ENCODE measurements at regions not wholly inside any gene's neighbourhood (a gene's known extent, or its start where the extent isn't known, plus 50 kb on each side); places are given as distances from the start of the nearest gene placed in this dataset.

DNA sequence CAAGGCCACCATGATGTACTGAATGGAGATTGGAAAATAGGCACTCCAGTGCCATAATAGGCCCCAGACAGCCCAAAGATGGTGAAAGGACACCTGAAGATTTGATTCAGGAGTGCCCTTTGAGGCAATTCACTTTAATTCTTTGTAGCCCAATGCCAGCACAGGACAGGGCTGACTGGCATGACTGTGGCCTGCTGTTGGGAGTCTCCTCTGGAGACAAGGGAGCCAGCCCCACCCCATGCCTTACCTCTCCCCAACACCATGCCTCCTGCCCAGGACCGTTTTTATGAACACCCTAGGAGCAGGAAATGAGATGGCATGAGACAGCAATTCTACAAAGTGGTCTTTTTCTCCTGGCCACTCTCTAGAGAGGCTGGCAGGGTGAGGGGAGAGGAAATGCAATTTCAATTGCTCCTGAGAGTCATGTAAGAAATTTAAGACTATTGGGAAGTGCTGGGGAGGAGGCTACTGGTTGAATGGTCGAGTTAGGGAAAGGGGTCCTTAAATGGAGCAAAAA, 94.2 kb upstream of the MAMLD1 start:
- Histone ChIP-seq H3K9me2 (no peaks in the 10 kb centered on the region), H3K4me3 (ENCODE audit: low read depth in 2 of 2, low read length in 1 of 2) (no peak overlapping the region), H4K20me1 (ENCODE audit: insufficient read depth) (no peaks in the 10 kb centered on the region), H2AFZ (ENCODE audit: low read depth) (no peak overlapping the region), H3K4me2 (no peak overlapping the region), H3K27me3 (ENCODE audit: insufficient read depth) (no peaks in the 10 kb centered on the region), H3K9ac (no peak overlapping the region), H3K4me1 (ENCODE audit: control insufficient read depth in 1 of 2, insufficient read depth in 2 of 2, low read depth in 1 of 2, low read length in 1 of 2) (peaks cover 0 to 19% of the 10 kb centered on the region in 2 experiments; a peak in 1 of 4 replicates), H3K9me3 (no peaks in the 10 kb centered on the region), H3F3A (replicated peaks; ENCODE audit: insufficient read depth) (no peaks in the 10 kb centered on the region), H3K79me2 (ENCODE audit: insufficient read depth) (no peaks in the 10 kb centered on the region), H3K36me3 (replicated peaks in 1 of 2; ENCODE audit: control insufficient read depth in 1 of 2, insufficient read depth in 2 of 2, low read length in 1 of 2) (no peaks in the 10 kb centered on the region), H3K27ac (ENCODE audit: low read depth in 2 of 2, low read length in 1 of 2) (peak overlapping the region in 1 of 2 experiments; percentile 77; a peak in 2 of 4 replicates)
- 19% methylated on average over 2 of the region's 2 CpGs for WGBS (ENCODE audit: low lambda C conversion rate)
- POLR2A ChIA-PET: no interaction called here
- TF ChIP-seq RAD21 (IDR thresholded peaks at IDR 0.05; ENCODE audit: low read length): no peak
- no peak for TF ChIP-seq SMC3 (IDR thresholded peaks at IDR 0.05; ENCODE audit: low read depth, low read length)
- TF ChIP-seq ZBTB33 (IDR thresholded peaks at IDR 0.05; ENCODE audit: borderline replicate concordance, low read depth): no peak
- no peak for TF ChIP-seq ELF1 (IDR thresholded peaks at IDR 0.05)
- no peak for TF ChIP-seq RXRA (IDR thresholded peaks at IDR 0.05; ENCODE audit: borderline replicate concordance, low read depth)
- TF ChIP-seq YY1 (IDR thresholded peaks at IDR 0.05; ENCODE audit: low read depth): no peak
- no peak for TF ChIP-seq TEAD4 (IDR thresholded peaks at IDR 0.05; ENCODE audit: borderline replicate concordance, insufficient read depth)
- TF ChIP-seq EP300 (IDR thresholded peaks at IDR 0.05; ENCODE audit: borderline replicate concordance in 1 of 2, low read depth in 1 of 2, low read length in 1 of 2): no peak
- TF ChIP-seq MXI1 (IDR thresholded peaks at IDR 0.05; ENCODE audit: low read depth, low read length): no peak
- no peak for TF ChIP-seq MEF2A (IDR thresholded peaks at IDR 0.05; ENCODE audit: borderline replicate concordance, low read depth)
- TF ChIP-seq, protein P1, sequence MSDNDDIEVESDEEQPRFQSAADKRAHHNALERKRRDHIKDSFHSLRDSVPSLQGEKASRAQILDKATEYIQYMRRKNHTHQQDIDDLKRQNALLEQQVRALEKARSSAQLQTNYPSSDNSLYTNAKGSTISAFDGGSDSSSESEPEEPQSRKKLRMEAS (IDR thresholded peaks at IDR 0.05; ENCODE audit: low read depth): no peak
- no peak for TF ChIP-seq USF2 (IDR thresholded peaks at IDR 0.05; ENCODE audit: borderline replicate concordance, low read depth, low read length)
- no peak for TF ChIP-seq FOSL2 (IDR thresholded peaks at IDR 0.05; ENCODE audit: borderline replicate concordance, low read depth)
- no peak for TF ChIP-seq FOXM1 (IDR thresholded peaks at IDR 0.05; ENCODE audit: low read depth)
- CTCF ChIA-PET: no interaction called here
- no peak for DNase-seq

GRCh38 chrX:150269605-150270254, 93.4 kb upstream of the MAMLD1 start:
- H3K36me3 ChIP-seq (replicated peaks in 1 of 2; ENCODE audit: control insufficient read depth in 1 of 2, insufficient read depth in 2 of 2, low read length in 1 of 2): no peaks in the 10 kb centered on the region
- H3K9ac ChIP-seq: no peak overlapping the region
- no peak overlapping the region for H3K4me3 ChIP-seq (ENCODE audit: low read depth in 2 of 2, low read length in 1 of 2)
- 15% methylated on average over 10 of the region's 10 CpGs for WGBS (ENCODE audit: low lambda C conversion rate)
- H2AFZ ChIP-seq (ENCODE audit: low read depth): no peak overlapping the region
- no peaks in the 10 kb centered on the region for H3K79me2 ChIP-seq (ENCODE audit: insufficient read depth)
- H3K9me2 ChIP-seq: no peaks in the 10 kb centered on the region
- H3K27me3 ChIP-seq (ENCODE audit: insufficient read depth): no peaks in the 10 kb centered on the region
- peak overlapping the region in 1 of 2 experiments; percentile 77; a peak in 2 of 4 replicates for H3K27ac ChIP-seq (ENCODE audit: low read depth in 2 of 2, low read length in 1 of 2)
- peak; percentile 53 for DNase-seq
- H3K9me3 ChIP-seq: no peaks in the 10 kb centered on the region
- ChIA-PET POLR2A (no interaction called here), CTCF (no interaction called here)
- no peak overlapping the region for H3K4me2 ChIP-seq
- peaks cover 0 to 19% of the 10 kb centered on the region in 2 experiments; a peak in 1 of 4 replicates for H3K4me1 ChIP-seq (ENCODE audit: control insufficient read depth in 1 of 2, insufficient read depth in 2 of 2, low read depth in 1 of 2, low read length in 1 of 2)
- no peaks in the 10 kb centered on the region for H4K20me1 ChIP-seq (ENCODE audit: insufficient read depth)
- H3F3A ChIP-seq (replicated peaks; ENCODE audit: insufficient read depth): no peaks in the 10 kb centered on the region
- TF ChIP-seq USF2 (IDR thresholded peaks at IDR 0.05; ENCODE audit: borderline replicate concordance, low read depth, low read length): no peak
- TF ChIP-seq GATA2 (CRISPR knock-in tag; IDR thresholded peaks at IDR 0.05): peak; percentile 58
- TF ChIP-seq MXI1 (IDR thresholded peaks at IDR 0.05; ENCODE audit: low read depth, low read length): 0 out of 2 replicates have a peak, but pooled peaks have one; percentile 17
- peak; percentile 33; the same call in 1 of the 2 replicates for TF ChIP-seq RAD21 (IDR thresholded peaks at IDR 0.05; ENCODE audit: low read length)
- TF ChIP-seq, protein P2, sequence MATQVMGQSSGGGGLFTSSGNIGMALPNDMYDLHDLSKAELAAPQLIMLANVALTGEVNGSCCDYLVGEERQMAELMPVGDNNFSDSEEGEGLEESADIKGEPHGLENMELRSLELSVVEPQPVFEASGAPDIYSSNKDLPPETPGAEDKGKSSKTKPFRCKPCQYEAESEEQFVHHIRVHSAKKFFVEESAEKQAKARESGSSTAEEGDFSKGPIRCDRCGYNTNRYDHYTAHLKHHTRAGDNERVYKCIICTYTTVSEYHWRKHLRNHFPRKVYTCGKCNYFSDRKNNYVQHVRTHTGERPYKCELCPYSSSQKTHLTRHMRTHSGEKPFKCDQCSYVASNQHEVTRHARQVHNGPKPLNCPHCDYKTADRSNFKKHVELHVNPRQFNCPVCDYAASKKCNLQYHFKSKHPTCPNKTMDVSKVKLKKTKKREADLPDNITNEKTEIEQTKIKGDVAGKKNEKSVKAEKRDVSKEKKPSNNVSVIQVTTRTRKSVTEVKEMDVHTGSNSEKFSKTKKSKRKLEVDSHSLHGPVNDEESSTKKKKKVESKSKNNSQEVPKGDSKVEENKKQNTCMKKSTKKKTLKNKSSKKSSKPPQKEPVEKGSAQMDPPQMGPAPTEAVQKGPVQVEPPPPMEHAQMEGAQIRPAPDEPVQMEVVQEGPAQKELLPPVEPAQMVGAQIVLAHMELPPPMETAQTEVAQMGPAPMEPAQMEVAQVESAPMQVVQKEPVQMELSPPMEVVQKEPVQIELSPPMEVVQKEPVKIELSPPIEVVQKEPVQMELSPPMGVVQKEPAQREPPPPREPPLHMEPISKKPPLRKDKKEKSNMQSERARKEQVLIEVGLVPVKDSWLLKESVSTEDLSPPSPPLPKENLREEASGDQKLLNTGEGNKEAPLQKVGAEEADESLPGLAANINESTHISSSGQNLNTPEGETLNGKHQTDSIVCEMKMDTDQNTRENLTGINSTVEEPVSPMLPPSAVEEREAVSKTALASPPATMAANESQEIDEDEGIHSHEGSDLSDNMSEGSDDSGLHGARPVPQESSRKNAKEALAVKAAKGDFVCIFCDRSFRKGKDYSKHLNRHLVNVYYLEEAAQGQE (IDR thresholded peaks at IDR 0.05; ENCODE audit: low read depth, low read length): no peak
- TF ChIP-seq EP300 (IDR thresholded peaks at IDR 0.05; ENCODE audit: borderline replicate concordance in 1 of 2, low read depth in 1 of 2, low read length in 1 of 2): peak in 1 of 2 experiments; percentile 77; a peak in 2 of 4 replicates
- TF ChIP-seq TEAD4 (IDR thresholded peaks at IDR 0.05; ENCODE audit: borderline replicate concordance, insufficient read depth): no peak
- TF ChIP-seq ELF1 (IDR thresholded peaks at IDR 0.05): no peak
